H1 (cell line): ENCODE measurements at regions not wholly inside any gene's neighbourhood (a gene's known extent, or its start where the extent isn't known, plus 50 kb on each side); places are given as distances from the start of the nearest gene placed in this dataset.

Experiments used
- CTCF ChIA-PET: fragments of 300-600 bp; sonication (Branson Sonifier 250); formaldehyde crosslinking; loops from one replicate; lab custom pipeline; 2021; ENCODE audit not compliant: partially characterized antibody; lab: Charles Lee
- POLR2A ChIA-PET: fragments of 300-600 bp; sonication (Branson Sonifier 250); formaldehyde crosslinking; loops from one replicate; lab custom pipeline; 2021; ENCODE audit warnings: inconsistent platforms; ENCODE audit not compliant: partially characterized antibody; lab: Charles Lee
- DNase-seq, 2 experiments: peaks; one replicate each; pipeline versions ENCODE4 v3.0.0 to v3.0.0-alpha.2; 2010 to 2022; ENCODE audit warnings: low spot score in 2 of 2, low read depth in 1 of 2, mixed read lengths in 1 of 2
- FAIRE-seq: peaks from 2 replicates; lab custom pipeline; 2011; peaks lifted over from hg19 to GRCh38; lab: Jason Lieb, UNC
- H2AFZ ChIP-seq: 2 replicates; pipeline ENCODE4 v1.8.1; 2012; ENCODE audit warnings: low read length, inconsistent platforms
- H2AK5ac ChIP-seq: 2 replicates; pipeline ENCODE4 v1.6.1; 2013; ENCODE audit warnings: low read depth, low read length
- H2BK120ac ChIP-seq: replicated peaks from 2 replicates; pipeline ENCODE3; 2013; ENCODE audit warnings: low read depth, low read length, inconsistent platforms
- H2BK12ac ChIP-seq: 2 replicates; pipeline ENCODE4 v1.6.1; 2013; ENCODE audit warnings: low read depth, low read length
- H2BK15ac ChIP-seq: 2 replicates; pipeline ENCODE4 v1.6.1; 2013; ENCODE audit warnings: low read length
- H2BK20ac ChIP-seq: 2 replicates; pipeline ENCODE4 v1.6.1; 2013; ENCODE audit warnings: low read length
- H2BK5ac ChIP-seq: 2 replicates; pipeline ENCODE4 v1.6.1; 2013; ENCODE audit warnings: low read depth, low read length
- H3K14ac ChIP-seq: 2 replicates; pipeline ENCODE4 v1.6.1; 2013; ENCODE audit warnings: inconsistent platforms; ENCODE audit not compliant: insufficient read length
- H3K18ac ChIP-seq: 2 replicates; pipeline ENCODE4 v1.6.1; 2013; ENCODE audit warnings: low read length; ENCODE audit errors: extremely low read depth
- H3K23ac ChIP-seq: 2 replicates; pipeline ENCODE4 v1.6.1; 2013; ENCODE audit warnings: inconsistent platforms; ENCODE audit not compliant: insufficient read length
- H3K23me2 ChIP-seq: 2 replicates; pipeline ENCODE4 v1.6.1; 2013; ENCODE audit warnings: low read depth, low read length
- H3K27ac ChIP-seq: 2 replicates; pipeline ENCODE4 v1.6.1; 2011; ENCODE audit warnings: low read depth, low read length, inconsistent platforms
- H3K27me3 ChIP-seq, 4 experiments: replicated peaks in 1 of 4; 1 replicate in 1 of 4; 2 replicates in 3 of 4; pipeline versions ENCODE4 v1.6.1 to v1.8.1; 2011 to 2013; ENCODE audit warnings: low read length in 3 of 4, mild to moderate bottlenecking in 3 of 4, inconsistent platforms in 2 of 4, mixed read lengths in 2 of 4, moderate library complexity in 1 of 4; ENCODE audit not compliant: control insufficient read depth in 3 of 4, insufficient read depth in 3 of 4; ENCODE audit errors: extremely low read depth in 1 of 4
- H3K36me3 ChIP-seq, 4 experiments: 2 replicates each; pipeline versions ENCODE4 v1.6.1 to v1.8.1; 2011 to 2013; ENCODE audit warnings: mild to moderate bottlenecking in 4 of 4, low read length in 3 of 4, moderate library complexity in 2 of 4, control low read depth in 1 of 4, inconsistent platforms in 1 of 4; ENCODE audit not compliant: insufficient read depth in 4 of 4, control insufficient read depth in 2 of 4
- H3K4ac ChIP-seq: replicated peaks from 2 replicates; pipeline ENCODE3; 2013; ENCODE audit warnings: low read length, low read depth, mixed read lengths, inconsistent platforms; ENCODE audit not compliant: insufficient read length
- H3K4me1 ChIP-seq, 4 experiments: replicated peaks in 1 of 4; 1 replicate in 1 of 4; 2 replicates in 3 of 4; pipeline versions ENCODE4 v1.6.1 to v1.8.1; 2011 to 2013; ENCODE audit warnings: low read length in 3 of 4, inconsistent platforms in 2 of 4, mixed read lengths in 1 of 4; ENCODE audit not compliant: insufficient read depth in 4 of 4, control insufficient read depth in 3 of 4
- H3K4me2 ChIP-seq, 2 experiments: 2 replicates each; pipeline versions ENCODE4 v1.6.1 to v1.8.1; 2011 to 2013; ENCODE audit warnings: low read depth in 2 of 2, low read length in 2 of 2, control low read depth in 1 of 2, inconsistent platforms in 1 of 2, mild to moderate bottlenecking in 1 of 2; ENCODE audit not compliant: insufficient read depth in 1 of 2
- H3K4me3 ChIP-seq, 4 experiments: fragments of 200-600, 300-600 bp in 1 of 4; sonication (generic), shearing (Covaris generic), sonication (Bioruptor Twin) in 1 of 4; 2 replicates each; pipeline versions ENCODE4 v1.5.1 to v1.8.1; 2011 to 2016; ENCODE audit warnings: low read length in 4 of 4, low read depth in 3 of 4, control low read depth in 2 of 4, inconsistent platforms in 2 of 4, mild to moderate bottlenecking in 2 of 4, mixed read lengths in 1 of 4, moderate library complexity in 1 of 4; ENCODE audit not compliant: insufficient read depth in 2 of 4; ENCODE audit errors: extremely low read depth in 1 of 4
- H3K56ac ChIP-seq: replicated peaks from 2 replicates; pipeline ENCODE3; 2013; ENCODE audit warnings: low read depth, mild to moderate bottlenecking, mixed read lengths, low read length, inconsistent platforms; ENCODE audit not compliant: insufficient read length
- H3K79me1 ChIP-seq: 2 replicates; pipeline ENCODE4 v1.6.1; 2013; ENCODE audit warnings: low read depth, low read length, control low read depth
- H3K79me2 ChIP-seq, 2 experiments: 2 replicates each; pipeline versions ENCODE4 v1.6.1 to v1.8.1; 2012 to 2013; ENCODE audit warnings: low read length in 2 of 2, mild to moderate bottlenecking in 2 of 2, inconsistent platforms in 1 of 2; ENCODE audit not compliant: insufficient read depth in 2 of 2, control insufficient read depth in 1 of 2
- H3K9ac ChIP-seq, 4 experiments: replicated peaks in 1 of 4; 1 replicate in 1 of 4; 2 replicates in 3 of 4; pipeline versions ENCODE4 v1.6.1 to v1.8.1; 2011 to 2013; ENCODE audit warnings: low read depth in 3 of 4, low read length in 3 of 4, control low read depth in 2 of 4, mild to moderate bottlenecking in 2 of 4, moderate library complexity in 2 of 4, inconsistent platforms in 1 of 4; ENCODE audit errors: extremely low read depth in 1 of 4
- H3K9me3 ChIP-seq, 2 experiments: 2 replicates each; pipeline versions ENCODE4 v1.6.1 to v1.8.1; 2012 to 2013; ENCODE audit warnings: mild to moderate bottlenecking in 2 of 2, moderate library complexity in 2 of 2, control low read depth in 1 of 2, inconsistent platforms in 1 of 2, low read depth in 1 of 2, low read length in 1 of 2, mixed read lengths in 1 of 2; ENCODE audit not compliant: insufficient read depth in 2 of 2
- H4K20me1 ChIP-seq, 2 experiments: replicated peaks in 1 of 2; 2 replicates each; pipeline versions ENCODE3 to v1.8.1; 2011 to 2013; ENCODE audit warnings: inconsistent platforms in 2 of 2, low read length in 2 of 2, mild to moderate bottlenecking in 1 of 2; ENCODE audit not compliant: insufficient read depth in 2 of 2, control insufficient read depth in 1 of 2
- H4K5ac ChIP-seq: 2 replicates; pipeline ENCODE4 v1.6.1; 2013; ENCODE audit warnings: low read length, low read depth, mixed read lengths, inconsistent platforms; ENCODE audit not compliant: insufficient read length
- H4K8ac ChIP-seq: 2 replicates; pipeline ENCODE4 v1.8.0; 2013; ENCODE audit warnings: mild to moderate bottlenecking, moderate library complexity, low read length, inconsistent platforms; ENCODE audit not compliant: insufficient read depth; ENCODE audit errors: extremely low read depth
- H4K91ac ChIP-seq: replicated peaks from 2 replicates; pipeline ENCODE3; 2013; ENCODE audit warnings: low read length, mixed read lengths, inconsistent platforms; ENCODE audit not compliant: insufficient read length
- CEBPB ChIP-seq: IDR thresholded peaks from 2 replicates; pipeline ENCODE4 v1.6.1; 2012; ENCODE audit warnings: low read depth, low read length
- RXRA ChIP-seq: IDR thresholded peaks from 2 replicates; pipeline ENCODE4 v1.6.1; 2011; ENCODE audit warnings: low read depth, mild to moderate bottlenecking, low read length, moderate library complexity; ENCODE audit not compliant: insufficient read depth
- WGBS, 2 experiments: shearing (Covaris generic) in 1 of 2; methylation state at CpG; one replicate each; pipeline versions ENCODE4 v1.1.6 to v1.1.7; 2013 to 2015; ENCODE audit warnings: low lambda C conversion rate in 2 of 2, mixed read lengths in 2 of 2, inconsistent platforms in 1 of 2, low coverage in 1 of 2, missing lambda C conversion rate in 1 of 2; ENCODE audit not compliant: insufficient replicate concordance in 2 of 2, insufficient coverage in 1 of 2, insufficient read length in 1 of 2; ENCODE audit errors: extremely low coverage in 1 of 2, missing lambda C conversion rate in 1 of 2; 5-methylcytosine and 5-hydroxymethylcytosine counted together

- H3K4me2 ChIP-seq, result no peak overlapping the region
- ChIA-PET POLR2A (no interaction called here), CTCF (interaction anchor here (0.6 kb wide), 1 partner anchor 10 kb away, joined by 4 read pairs; no protein-coding TSS in a partner anchor)
- 93% methylated on average over 3 of the region's 3 CpGs; no CpG with 5 or more reads in 1 of the 2 experiments for WGBS, 2 experiments
- no peak overlapping the region for H4K8ac ChIP-seq
- no peak for TF ChIP-seq RXRA
- TF ChIP-seq CEBPB, result peak; percentile 65; the same call in 1 of the 2 replicates
- no peaks in the 10 kb centered on the region for H3K79me1 ChIP-seq
- H2BK12ac ChIP-seq, result no peak overlapping the region
- no peak overlapping the region for H3K23ac ChIP-seq
- no peaks in the 10 kb centered on the region for H4K20me1 ChIP-seq
- no peaks in the 10 kb centered on the region for H3K23me2 ChIP-seq
- H2BK15ac ChIP-seq, result no peak overlapping the region
- no peak for FAIRE-seq
- no peak overlapping the region for H3K4ac ChIP-seq
- no peak overlapping the region for H3K56ac ChIP-seq
- no peak overlapping the region for H4K5ac ChIP-seq
- no peak overlapping the region for H3K18ac ChIP-seq
- H3K4me3 ChIP-seq, result no peak overlapping the region
- H2BK120ac ChIP-seq, result no peak overlapping the region
- no peaks in the 10 kb centered on the region for H3K4me1 ChIP-seq
- no peak for DNase-seq
- H3K14ac ChIP-seq, result no peak overlapping the region
- no peak overlapping the region for H2AFZ ChIP-seq
- H3K36me3 ChIP-seq, result no peaks in the 10 kb centered on the region
- no peak overlapping the region for H2AK5ac ChIP-seq
- H2BK20ac ChIP-seq, result no peak overlapping the region
- H3K79me2 ChIP-seq, result no peaks in the 10 kb centered on the region
- no peaks in the 10 kb centered on the region for H3K27me3 ChIP-seq
- H3K27ac ChIP-seq, result no peak overlapping the region
- H2BK5ac ChIP-seq, result no peak overlapping the region
- H4K91ac ChIP-seq, result no peak overlapping the region
- H3K9me3 ChIP-seq, result no peaks in the 10 kb centered on the region
- no peak overlapping the region for H3K9ac ChIP-seq
Measured at GRCh38 chr12:17077594-17077993, 471.6 kb upstream of the LMO3 start.
